ENCODE measurements at regions not wholly inside any gene's neighbourhood (a gene's known extent, or its start where the extent isn't known, plus 50 kb on each side); places are given as distances from the start of the nearest gene placed in this dataset.

DNA sequence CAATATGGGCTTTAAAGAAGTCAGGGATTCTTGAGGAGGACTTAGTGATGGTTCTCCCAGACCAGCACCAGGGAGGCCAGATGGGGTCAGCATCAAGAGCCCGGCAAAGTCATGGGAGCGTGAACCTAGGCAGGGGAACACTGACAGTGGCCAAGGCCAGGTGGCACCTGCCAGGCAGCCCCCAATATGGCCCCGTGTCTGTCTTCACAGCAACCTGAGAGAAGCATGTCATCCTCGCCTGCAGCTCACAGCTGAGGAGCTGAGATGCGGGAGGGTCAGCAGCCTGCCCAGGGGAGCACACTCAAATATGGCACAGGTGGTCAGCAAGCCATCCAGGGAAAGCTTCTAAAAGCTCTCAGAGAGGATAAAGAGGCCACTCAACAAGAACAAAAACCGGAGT, 105.7 kb upstream of the GPC1 start:
- TF ChIP-seq, protein P1, sequence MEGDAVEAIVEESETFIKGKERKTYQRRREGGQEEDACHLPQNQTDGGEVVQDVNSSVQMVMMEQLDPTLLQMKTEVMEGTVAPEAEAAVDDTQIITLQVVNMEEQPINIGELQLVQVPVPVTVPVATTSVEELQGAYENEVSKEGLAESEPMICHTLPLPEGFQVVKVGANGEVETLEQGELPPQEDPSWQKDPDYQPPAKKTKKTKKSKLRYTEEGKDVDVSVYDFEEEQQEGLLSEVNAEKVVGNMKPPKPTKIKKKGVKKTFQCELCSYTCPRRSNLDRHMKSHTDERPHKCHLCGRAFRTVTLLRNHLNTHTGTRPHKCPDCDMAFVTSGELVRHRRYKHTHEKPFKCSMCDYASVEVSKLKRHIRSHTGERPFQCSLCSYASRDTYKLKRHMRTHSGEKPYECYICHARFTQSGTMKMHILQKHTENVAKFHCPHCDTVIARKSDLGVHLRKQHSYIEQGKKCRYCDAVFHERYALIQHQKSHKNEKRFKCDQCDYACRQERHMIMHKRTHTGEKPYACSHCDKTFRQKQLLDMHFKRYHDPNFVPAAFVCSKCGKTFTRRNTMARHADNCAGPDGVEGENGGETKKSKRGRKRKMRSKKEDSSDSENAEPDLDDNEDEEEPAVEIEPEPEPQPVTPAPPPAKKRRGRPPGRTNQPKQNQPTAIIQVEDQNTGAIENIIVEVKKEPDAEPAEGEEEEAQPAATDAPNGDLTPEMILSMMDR (IDR thresholded peaks at IDR 0.05), result no peak
- no peak for TF ChIP-seq EZH2phosphoT487 (IDR thresholded peaks at IDR 0.05)
